Cardiac septum (tissue), 1 donor: ENCODE measurements at regions not wholly inside any gene's neighbourhood (a gene's known extent, or its start where the extent isn't known, plus 50 kb on each side); places are given as distances from the start of the nearest gene placed in this dataset.

ENCODE experiments used
- DNase-seq: peaks from one replicate; pipeline ENCODE4 v3.0.0-alpha.2; 2020; ENCODE audit warnings: low spot score
- intact Hi-C: fragments of 100-400 bp; cut with DNase I; formaldehyde crosslinking; loops from one replicate; pipeline ENCODE4 v1.14.0; 2022
- donor health status: DM: no; HTN: no; CAD: no.

- no peak for DNase-seq
- intact Hi-C loops: no loop called here
Observed at GRCh38 chr4:65845199-65845773, 175.0 kb upstream of the EPHA5 start.

DNA sequence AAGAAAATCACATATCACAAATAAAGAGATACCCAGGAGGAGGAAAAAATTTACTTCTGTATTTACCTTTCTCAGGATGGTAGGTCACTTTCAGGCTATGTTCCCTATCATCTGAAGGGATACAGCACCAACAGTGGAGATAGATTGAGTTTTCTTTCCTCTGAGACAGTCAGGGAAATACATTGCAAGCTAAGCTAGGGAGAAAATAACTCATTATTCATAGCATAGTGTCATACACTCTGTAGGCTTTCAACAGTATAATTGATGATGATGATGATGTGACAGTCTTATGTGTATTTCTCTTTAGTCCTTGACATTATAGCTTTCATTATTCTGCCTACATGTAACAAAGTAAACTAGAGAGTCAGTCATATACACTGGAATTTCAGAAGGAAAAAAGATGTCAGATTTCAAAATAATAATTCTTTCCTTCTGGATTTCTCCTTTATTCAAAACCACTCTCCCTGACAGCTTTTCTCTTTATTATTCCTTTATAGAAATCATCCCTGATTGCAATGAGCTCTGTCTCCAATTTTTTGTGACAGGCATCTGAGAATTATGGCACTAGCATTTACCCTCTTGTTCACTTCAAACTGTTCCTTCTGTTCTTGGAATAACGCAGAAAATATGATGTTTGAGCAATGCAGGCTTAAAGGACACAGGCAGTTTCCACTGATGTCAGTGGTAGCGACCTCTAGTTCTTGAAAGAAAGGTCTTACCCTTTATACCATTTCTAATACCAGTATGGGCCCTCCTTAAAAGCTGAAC is 169.1 kb upstream of the EPHA5 start:
- DNase-seq: no peak
- intact Hi-C loops: no loop called here

- DNase-seq: no peak
- intact Hi-C loops: no loop called here
Observed at GRCh38 chr4:65834707-65835106, 164.4 kb upstream of the EPHA5 start.

GRCh38 chr4:65831828-65832227 is 161.5 kb upstream of the EPHA5 start:
- intact Hi-C loops: no loop called here
- DNase-seq: no peak

DNA sequence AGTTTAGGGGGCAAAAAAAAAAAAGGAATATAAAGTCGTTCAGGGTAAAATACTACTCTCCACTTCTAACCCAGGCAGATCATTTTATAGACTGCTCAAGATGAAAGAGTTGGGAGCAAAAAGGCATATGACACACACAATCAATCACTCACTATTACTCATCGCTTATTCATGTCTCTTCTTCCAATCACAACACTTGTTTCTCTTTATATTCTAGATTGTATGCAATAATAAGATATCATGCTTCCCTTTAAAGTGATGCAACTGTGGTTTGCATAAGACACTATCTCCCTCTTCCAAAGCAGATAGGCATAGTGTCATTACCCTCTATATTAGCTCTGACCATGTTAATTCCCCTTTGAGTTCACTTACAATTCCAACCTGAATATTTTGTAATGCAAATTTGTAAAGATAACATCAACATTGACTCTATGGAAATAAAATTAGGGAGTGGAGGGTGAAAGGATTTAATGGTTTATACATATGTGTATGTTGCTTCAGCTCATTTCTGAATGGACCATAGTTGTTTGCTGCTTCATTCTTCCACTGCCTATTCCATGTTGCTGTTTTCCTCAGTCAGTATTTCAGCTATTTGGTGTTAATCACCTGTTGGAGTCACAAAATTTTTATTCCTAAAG is 154.9 kb upstream of the EPHA5 start:
- intact Hi-C loops: no loop called here
- no peak for DNase-seq

GRCh38 chr4:65819192-65819591 is 148.9 kb upstream of the EPHA5 start:
- intact Hi-C loops: no loop called here

GRCh38 chr4:65805936-65806335 is 135.6 kb upstream of the EPHA5 start:
- no peak for DNase-seq
- intact Hi-C loops: no loop called here

More at GRCh38 chr4:65819192-65819591, 148.9 kb upstream of the EPHA5 start:
- DNase-seq: no peak

DNA sequence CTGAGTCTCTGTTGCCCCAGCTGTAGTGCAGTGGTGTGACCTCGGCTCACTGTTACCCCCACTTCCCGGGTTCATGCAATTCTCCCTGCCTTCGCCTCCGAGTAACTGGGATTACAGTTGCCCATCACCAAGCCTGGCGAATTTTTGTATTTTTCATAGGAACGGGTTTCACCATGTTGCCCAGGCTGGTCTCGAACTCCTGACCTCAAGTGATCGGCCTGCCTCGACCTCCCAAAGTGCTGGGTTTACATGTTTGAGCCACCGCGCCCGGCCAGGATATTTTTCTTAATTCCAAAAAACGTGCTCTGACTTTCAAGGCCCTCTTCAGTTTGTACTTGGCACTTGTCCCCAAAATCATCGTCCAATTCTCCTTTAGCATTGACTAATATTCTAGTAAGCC is 129.2 kb upstream of the EPHA5 start:
- DNase-seq: no peak
- intact Hi-C loops: no loop called here

DNA sequence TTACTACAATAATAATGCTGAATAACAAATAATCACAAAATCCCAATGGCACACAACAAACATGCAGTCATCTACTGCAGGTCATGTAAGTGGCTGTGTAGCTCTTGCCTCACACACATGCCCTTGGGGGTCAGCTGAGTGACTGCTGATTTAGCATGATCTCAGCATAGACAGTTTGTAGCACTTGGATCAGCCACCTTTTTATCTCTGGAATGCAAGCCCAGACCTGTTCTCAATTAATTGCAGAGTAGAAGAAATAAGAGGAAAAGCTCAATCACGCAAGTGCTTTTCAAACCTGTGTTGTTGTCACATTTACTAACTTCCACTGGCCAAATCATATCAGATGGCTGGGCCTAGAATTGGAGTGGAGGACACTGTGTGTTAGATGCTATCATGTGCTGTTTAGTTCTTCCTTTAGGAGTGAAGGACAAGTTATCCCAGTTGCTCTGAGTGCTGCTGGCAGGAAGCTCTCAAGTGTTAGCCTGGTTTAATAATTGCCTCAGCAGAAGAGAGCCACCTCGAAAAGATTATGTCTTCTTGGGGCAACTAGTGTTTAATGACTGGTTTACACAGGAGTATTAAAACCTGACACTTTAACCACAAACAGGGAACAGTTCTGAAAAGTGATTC is 128.3 kb upstream of the EPHA5 start:
- intact Hi-C loops: no loop called here

GRCh38 chr4:65791812-65792308 is 121.6 kb upstream of the EPHA5 start:
- DNase-seq: no peak
- intact Hi-C loops: no loop called here

More for the DNA sequence above, 128.3 kb upstream of the EPHA5 start:
- no peak for DNase-seq

DNA sequence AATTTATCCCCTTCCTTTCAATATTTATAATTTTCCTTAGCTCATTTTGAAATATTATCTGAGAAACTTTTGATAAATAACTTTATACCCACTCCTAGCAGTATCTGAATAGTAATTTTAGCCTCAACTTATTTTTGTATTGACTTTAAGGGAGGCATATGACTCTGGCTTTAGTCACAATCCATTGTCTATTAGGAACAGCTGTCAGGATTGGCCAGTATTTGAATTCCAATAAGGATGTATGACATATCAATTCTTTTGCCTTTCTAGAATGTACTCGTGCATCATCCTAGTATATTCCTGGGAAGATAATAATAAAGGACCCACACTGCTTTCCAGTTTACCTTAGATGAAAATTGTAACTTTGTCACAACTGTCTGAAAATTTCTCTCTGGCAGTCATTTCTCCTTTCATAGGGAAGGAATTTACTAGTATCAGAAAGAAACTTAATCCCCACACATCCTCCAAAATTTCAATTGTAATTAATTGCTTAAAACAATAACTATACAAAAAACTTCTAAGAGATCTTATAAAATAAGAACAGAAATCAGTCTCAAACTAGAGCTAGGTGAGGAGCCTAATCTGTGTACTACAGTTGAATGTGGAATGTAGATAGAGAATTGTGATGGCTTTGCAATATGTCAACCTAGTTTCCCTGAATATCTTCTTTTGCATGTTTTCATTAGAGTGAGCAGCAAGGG is 121.0 kb upstream of the EPHA5 start:
- intact Hi-C loops: no loop called here
- DNase-seq: no peak

- DNase-seq: no peak
- intact Hi-C loops: no loop called here
Observed at GRCh38 chr4:65789805-65790204, 119.5 kb upstream of the EPHA5 start.

DNA sequence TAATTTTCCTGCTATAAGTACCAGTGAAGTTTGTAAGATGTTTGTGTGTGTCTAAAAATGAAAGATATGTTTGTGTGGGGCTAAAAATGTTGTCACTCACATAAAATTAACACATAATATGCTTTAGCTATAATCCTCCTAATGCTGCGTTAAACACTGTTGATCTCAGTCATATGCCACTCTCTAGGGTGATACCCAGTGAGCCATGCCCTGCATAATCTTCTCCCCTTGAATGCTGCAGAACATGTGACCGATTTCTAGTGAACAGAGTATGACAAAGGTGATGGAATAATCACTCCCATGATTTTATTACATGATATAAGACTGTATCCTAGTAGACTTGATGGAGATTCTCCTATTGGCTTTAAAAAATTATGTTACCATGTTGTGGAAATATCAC is 119.1 kb upstream of the EPHA5 start:
- intact Hi-C loops: no loop called here

DNA sequence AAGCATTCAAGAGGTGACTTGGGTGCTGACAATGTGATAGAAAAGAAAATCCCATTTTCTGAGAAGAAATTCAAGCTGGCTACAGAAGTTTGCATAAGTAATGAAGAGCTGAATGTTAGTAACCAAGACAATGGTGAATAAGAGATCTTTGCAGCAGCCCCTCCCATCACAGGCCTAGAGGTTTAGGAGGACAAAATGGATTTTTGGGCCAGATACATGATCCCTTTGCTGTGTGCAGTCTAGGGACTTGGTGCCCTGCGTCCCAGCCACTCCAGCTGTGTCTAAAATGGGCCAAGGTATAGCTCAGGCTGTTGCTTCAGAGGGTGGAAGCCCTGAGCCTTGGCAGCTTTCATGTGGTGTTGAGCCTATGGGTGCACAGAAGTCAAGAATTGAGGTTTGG is 107.0 kb upstream of the EPHA5 start:
- intact Hi-C loops: no loop called here
- DNase-seq: no peak

More for the DNA sequence above, 119.1 kb upstream of the EPHA5 start:
- DNase-seq: no peak

GRCh38 chr4:65773636-65774035 is 103.3 kb upstream of the EPHA5 start:
- DNase-seq: no peak
- intact Hi-C loops: no loop called here

DNA sequence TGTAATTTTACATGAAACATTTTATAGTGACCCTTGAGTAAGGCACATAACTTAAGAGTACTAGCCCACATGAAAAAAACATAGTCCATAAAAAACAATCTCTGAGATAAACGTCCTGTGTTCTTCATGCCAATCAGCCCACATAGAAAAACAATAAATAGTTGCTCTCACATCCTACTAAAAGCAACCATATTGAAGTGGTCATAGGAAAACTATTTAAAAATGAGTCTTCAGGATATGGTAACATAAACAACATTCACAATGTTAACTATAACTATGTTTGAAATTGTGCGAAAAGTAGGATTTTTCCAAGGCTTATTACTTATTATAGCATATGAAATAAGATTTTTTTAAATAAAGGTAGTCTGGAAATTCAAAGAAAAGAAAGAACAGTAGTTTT is 77.1 kb upstream of the EPHA5 start:
- intact Hi-C loops: no loop called here
- DNase-seq: no peak

DNA sequence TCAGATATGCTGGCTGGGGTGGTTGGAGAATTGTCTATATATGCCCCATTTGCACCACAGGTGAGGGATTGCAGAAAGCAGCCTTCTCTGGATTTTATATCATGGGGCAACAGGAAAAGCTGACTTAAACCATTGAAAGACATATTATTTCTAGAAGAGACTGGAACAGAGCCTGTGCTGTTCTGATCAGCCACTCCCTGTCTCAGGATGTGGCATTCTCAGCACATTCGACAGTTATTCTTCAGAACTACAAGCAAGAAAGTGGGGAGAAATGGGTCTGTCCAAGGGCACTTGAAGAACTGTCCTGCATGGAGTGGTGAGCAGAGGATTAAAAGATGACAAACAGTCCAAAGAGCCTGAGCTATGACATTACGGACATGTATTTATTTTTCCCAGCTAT is 67.8 kb upstream of the EPHA5 start:
- DNase-seq: no peak
- intact Hi-C loops: no loop called here

- no peak for DNase-seq
- intact Hi-C loops: no loop called here
Observed at GRCh38 chr4:65737672-65738071, 67.4 kb upstream of the EPHA5 start.

DNA sequence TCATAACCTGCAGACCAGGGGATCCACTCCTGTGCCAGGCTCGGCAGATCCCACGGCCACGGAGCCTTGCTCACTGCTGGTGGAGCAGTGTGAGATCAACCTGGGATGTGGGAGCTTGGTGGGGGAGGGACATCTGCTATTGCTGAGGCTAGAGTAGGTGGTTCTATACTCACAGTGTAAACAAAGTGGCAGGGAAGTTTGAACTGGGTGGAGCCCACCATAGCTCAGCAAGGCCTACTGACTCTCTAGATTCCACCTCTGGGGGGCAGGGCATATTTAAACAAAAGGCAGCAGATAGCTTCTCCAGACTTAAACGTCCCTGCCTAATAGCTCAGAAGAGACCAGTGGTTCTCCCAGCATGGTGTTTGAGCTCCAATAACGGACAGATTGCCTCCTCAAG is 54.7 kb upstream of the EPHA5 start:
- intact Hi-C loops: no loop called here
- DNase-seq: no peak
